CMK (cell line): ENCODE measurements at regions not wholly inside any gene's neighbourhood (a gene's known extent, or its start where the extent isn't known, plus 50 kb on each side); places are given as distances from the start of the nearest gene placed in this dataset.
A peak's percentile ranks its signal among the peaks of the same experiment; 100 is the strongest.

Experiments used
- DNase-seq: peaks from one replicate; pipeline ENCODE4 v3.0.0-alpha.2; 2010; ENCODE audit warnings: low read depth

DNA sequence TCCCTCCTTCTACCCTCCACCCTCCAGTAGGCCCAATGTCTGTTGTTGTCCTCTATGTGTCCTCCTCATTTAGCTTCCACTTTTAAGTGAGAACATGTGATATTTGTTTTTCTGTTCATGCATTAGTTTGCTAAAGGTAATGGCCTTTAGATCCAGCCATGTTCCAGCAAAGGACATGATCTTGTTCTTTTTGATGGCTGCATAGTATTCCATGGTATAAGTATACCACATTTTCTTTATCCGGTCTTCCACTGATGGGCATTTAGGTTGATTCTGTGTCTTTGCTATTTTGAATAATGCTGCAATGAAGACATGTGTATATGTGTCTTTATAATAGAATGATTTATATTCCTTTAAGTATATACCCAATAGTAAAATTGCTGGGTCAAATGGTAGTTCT lies 232.5 kb upstream of the PRR16 start:
- no peak for DNase-seq

DNA sequence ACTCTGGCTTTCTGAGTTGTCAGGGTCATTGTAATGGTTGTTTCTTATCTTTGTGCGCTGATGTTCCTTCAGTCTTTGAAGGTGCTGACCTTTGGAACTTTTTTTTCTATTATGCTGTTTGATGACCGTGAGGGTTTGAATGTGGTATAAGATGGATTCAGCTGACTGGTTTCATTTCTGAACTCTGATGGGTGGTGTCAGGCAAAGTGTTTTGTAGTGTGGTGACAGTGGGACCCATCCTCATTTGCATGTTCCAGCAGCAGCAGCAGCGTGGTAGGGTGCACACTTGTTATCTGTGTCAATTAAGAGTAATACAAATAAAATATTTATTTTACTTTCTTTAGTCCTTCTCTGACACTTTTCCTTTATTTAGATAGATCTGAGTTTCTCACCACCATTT lies 227.7 kb upstream of the PRR16 start:
- no peak for DNase-seq

DNA sequence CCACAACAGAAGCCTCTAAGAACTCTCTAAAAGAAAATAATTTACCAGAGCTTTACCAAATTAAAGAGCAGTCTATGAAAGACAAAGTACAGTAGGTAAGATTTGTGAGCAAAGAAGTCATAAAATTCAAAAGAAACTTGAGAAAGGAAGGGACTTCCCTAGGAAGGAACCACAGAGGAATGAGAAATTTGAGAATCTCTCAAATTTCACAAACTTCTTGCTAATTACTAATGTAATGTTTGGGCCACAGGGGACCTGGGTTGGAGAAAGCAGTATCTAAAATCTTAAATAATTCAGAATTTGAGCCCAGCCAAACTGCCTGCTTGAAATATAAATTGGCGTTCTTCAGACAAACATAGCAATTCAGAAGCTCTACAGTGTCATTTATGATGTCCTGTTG lies 225.0 kb upstream of the PRR16 start:
- DNase-seq, result no peak

DNA sequence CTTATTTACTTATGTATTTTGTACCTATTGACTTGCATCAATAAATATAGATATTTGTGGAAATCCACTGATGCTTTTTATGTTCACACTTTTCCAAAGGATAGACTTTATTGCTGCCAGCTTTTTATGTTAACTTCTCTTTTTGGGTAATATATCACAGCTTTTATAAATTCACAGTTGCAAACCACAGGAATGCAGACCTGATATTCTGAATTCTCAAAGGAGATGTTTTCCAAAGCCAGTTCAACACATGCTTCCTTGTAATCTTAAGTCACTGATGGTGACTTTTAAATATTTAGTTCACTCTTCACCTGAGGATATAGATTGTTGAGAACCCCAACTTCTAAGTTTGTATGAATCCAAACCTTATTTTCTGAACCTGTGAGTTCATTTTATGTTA lies 223.4 kb upstream of the PRR16 start:
- DNase-seq, result no peak

DNA sequence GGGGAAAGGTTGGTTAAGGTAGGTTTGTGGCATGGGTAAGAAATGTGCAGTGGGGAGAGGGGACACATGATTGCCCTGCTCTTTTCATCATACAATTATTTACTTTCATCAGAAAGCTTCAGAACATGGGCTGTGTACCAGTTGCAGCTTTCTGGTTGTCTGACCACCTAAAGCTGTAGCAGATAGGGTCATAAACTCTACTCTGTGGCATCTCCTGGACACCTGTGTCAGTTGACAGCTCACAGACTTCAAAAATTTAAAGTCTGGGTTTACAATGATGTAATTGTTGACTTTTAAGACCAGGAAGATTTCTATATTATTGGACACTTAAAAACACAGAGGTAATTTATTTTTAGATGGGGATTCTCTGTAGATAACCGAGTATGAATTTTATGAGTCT lies 222.7 kb upstream of the PRR16 start:
- no peak for DNase-seq

DNA sequence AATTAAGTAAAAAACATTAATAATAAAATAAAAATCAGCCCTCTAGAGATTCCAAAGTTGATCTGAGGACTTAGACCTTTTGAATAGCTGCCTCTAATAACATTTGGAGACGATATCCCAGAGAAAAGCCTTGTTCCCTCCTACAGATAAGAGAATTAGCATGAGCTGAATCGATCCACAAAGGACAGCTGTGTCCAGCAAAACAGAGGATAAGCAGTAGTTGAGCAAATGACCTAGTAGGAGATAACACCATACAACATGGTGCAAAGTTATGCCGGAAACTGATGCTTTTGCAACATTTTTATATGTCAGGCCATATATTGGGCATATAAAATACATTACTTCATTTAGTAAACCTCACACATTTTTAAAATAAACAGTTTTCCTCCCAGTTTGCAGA lies 212.2 kb upstream of the PRR16 start:
- no peak for DNase-seq

DNA sequence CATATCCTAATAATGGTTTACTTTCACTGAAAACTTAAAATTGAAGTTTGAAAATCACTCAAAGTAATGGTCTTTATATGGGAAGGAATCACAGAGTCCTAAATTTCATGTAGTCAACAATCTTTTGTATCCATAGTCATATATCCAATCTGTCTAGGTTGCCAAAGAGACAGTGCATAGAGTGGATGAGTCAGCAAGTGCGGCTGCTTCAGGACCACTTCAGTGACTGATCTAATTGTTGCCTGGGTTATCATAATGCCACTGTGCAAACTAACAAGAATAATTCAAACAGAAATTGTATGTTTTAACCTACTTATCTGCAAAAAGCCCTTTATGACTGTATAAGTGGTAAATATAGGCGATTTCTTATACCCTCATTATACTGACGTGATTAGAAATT lies 211.3 kb upstream of the PRR16 start:
- no peak for DNase-seq

DNA sequence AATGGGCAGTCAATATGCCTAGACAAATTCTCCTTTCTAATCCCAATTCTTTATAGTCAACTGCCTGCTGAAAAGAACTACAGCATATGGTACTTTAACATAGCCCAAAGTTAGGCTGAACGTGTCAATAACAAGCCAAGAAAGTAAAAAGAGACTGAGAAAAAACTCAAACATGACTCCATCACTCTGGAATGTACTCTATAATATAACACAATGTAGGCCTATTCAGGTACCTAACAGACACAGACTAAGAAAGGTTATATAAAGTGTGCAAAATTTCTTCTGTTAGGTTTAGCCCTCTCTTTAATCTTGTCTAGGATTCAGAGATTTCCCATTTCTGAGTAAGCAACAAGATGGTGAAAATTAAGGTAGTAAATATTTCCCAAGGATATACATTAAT lies 209.7 kb upstream of the PRR16 start:
- DNase-seq, result no peak

DNA sequence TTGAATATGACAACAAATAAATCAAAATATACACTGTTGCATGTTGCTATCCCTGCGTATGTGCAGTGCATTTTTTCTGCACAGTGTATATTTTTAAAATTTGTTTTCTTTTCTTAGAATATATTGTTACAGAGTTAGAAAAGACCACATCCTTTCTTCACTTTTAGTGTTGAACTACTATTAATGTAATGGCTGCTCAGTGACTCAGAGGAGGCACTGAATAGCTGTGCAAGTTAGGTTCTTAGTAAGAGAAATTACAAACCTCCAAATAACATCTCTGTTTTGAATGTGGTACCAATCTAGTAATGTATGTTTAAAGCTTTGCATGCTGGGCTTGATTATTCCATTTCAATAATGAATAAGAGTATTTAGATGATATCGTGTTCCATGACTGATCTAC lies 208.9 kb upstream of the PRR16 start:
- no peak for DNase-seq

DNA sequence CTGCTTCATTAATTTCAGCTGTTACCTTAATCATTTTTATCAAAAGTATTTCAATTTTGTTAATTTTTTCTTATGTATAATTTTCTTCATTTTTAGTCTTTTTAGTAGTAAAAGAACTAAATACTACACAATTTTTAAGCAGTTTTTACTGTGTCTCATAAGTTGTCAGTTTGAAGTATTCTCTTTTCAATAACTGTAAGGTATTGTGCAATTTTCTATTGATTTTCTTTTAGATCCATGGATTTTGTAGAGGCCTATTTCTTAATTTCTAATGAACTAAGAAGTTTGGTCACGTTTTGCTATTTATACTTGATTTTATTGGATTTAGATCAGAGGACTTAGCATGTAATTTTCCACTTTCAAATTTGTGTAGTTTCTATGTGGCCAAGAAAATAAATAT lies 207.7 kb upstream of the PRR16 start:
- DNase-seq, result no peak

DNA sequence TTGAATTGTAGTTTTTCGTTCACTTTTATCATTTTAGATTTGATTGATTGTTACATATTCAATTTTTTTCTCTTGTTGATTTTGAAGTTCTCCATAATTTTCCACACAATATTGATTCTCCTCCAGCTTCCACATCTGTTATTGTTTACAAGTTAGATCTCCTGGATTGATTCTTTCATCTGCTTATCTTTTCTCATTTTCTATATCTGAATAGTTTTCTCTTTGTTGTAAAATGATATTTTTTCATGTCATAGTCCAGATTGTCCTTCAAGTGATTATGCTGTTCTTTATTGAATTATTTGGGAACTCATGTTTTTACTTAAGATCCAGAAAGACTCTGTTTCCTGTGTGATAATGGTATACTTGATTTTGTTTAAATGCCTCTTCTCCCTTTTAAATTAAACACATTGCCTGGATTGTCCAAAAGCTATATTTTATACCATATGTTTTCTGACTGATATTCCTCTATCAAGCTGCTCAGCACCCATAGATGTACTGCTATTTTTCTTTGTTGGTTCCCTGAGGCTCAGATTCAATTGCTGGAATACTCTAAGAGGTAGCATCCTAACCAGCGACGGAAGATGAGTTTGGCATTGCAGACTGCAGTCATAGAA lies 206.6 kb upstream of the PRR16 start:
- DNase-seq, result no peak

DNA sequence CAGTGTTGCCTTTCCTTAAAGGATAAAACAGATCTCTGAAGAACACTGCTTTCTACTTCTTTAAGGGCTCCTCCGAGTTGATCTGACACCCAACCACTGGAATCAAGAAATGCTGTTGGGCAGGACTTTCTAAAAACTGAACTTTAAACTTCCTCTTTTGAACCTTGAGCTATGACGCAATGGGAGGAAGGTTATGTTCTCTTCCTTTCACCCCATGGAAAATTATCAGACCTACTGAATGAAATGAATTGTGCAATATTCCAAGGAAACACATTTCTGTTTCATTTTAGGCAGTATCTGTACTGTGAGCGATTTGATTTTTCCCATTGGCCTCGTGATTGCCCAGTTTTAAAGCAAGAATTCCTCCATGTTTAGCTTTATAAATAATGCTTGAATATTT lies 206.0 kb upstream of the PRR16 start:
- no peak for DNase-seq

DNA sequence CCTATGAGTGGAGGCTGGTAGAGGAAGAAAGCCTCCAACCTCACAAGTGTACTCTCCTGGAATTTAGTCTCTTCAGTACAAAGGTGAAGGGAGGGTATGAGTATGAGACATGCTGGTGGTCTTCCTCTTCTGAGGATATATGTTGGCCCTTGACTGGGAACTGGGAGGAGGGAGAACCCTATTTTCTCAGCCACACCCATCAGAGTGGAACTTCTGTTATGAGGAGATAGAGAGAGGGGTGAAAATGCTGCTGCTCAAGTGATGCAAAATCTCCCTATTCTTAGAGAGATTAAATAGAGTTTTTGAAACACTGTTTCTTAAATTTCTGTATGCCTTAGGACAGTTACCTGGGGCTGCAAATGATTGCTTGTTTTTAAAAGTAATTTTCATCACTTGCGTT lies 203.4 kb upstream of the PRR16 start:
- peak; percentile 17 for DNase-seq

DNA sequence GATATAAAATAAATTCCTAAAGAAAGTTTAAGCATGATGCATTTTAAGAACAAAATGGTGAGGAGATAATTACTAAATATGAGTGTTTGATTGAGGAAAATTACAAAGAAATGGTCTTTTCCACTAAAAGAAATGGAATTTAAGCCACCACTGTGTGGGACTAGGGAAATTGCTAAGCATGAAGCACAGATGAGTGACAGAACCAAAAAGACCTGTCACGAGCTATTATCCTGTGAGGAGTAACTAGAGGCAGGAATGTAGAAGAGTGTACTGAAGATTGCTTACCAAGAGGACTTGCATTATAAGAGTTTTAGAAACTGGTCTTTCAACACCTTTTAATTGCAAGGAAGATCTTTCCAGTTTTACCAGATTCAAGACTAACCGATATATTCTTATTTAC lies 193.6 kb upstream of the PRR16 start:
- DNase-seq, result no peak

DNA sequence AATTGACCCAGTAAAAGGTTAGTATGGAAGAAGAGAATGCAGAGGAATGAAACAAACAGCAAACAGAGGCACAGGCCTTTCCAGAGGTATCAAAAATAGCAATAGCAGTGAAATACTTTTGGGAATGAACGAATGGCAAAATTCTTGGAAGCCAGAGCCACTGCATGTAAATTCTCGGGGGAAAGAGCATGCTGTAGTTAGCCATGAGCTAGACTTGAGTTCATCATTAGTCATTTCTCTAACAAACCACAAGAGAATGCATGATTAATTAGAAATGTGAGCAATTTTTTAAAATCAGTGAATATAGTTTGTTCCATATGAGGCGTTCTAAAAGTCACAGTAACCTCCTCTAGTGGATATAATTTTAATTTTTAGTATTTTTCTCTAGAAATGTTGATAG lies 170.3 kb upstream of the PRR16 start:
- DNase-seq, result no peak

DNA sequence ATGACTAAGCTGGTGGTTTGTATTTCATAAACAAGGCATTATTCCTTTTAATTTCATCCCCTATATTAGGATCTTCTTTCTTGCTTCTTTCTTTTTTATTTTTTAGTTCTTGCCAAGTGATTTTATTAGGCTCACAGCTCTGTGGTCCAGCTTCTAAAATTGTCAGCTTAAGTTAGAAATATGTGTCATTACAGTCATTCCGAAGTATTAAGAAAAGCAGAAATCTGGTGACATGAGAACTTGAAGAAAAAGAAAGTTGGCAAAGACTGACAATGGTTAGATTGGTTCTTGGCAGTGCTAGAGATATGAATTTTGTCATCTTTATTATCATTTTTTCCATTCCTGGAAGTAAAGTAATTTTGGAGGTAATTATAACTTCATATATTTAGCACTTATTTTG lies 166.5 kb upstream of the PRR16 start:
- DNase-seq, result no peak

DNA sequence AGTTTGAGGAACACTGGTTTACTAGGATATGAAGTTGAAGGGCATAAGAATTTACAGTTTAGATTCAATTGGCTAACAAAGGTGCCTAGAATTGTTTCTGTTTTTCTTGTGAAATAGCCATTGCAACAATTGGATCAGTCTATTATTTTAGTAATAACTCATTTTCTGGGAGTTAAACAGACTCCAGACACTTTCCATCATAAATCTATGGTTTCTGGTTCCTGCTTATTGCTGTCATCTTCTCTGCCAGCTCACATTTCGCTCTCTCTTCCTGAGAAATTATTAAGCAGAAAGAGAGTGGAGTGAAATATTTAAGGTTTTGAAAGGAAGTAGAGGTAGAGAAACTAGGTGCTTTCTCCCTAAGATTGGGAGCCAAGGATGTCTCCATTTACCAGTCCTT lies 165.1 kb upstream of the PRR16 start:
- DNase-seq, result no peak

DNA sequence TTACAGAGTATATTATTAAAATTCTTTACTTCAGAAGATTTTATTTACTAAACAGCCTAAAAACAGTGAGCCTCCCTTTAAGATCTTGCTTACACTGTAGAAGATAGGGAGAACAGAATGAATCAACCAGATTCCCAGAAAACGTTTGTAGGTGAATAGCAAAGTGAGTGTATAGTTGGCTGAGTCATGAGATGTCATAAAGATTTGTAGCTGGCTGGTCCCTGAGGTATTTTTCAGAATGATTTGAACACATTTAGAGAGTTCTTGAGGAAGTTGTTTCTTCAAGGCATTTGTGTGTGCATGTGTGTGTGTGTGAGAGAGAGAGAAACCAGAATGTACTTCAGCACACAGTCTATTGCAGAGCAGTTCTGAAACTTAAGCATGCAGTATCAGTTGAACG lies 159.4 kb upstream of the PRR16 start:
- no peak for DNase-seq

DNA sequence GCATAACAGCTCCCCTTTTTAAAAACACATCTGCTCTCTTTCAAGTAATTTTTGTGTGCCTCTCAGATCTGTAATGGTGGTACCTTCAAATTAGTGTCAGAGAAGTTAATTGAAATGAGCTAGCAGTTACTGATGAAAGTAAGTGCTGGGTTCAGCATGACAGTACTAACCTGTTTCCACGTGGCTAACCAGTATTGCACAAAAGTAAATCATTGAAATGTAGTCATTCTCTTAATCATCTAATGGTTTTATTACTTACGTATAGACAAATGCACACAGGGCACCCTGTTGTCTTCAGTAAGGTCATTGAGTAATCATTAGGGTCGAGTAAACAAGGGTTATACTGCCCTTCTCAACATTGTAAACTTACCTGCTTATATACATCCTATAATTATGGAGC lies 157.8 kb upstream of the PRR16 start:
- no peak for DNase-seq

DNA sequence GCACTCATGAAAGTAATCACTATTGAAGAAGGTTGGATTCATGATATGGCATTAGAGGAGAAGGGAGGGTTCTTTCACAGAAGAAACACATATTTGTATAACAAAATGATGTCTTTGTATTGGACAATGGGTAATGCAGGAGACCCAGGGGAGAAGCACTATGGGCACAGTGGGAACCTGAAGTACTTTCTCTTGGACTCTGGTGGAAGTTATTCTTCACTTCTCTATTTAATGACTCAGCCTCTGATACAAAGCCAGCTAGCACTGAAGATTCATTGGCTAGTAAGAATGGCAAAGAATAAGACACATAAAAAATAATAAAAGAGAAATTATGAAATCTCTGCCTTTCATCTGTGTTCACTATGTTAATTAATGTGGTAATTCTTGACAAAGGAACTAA lies 149.9 kb upstream of the PRR16 start:
- DNase-seq, result no peak

DNA sequence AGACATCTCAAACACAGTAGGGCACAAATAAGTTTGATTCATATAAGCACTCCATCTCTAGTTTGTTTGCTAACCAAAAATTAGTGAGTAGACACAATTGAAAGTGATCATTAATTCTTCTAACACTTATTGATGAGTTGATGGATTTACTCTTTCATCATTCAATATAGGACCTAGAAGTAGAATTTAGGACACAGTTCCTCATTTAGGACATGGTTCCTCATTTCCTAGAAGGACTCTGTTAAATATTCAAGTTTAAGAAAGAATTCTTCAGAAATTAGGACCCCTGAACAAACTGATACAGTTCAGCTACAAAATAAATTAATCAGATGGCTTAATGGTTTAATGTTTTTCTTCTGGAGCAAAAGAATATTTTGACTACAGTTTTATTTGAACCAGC lies 143.5 kb upstream of the PRR16 start:
- no peak for DNase-seq

DNA sequence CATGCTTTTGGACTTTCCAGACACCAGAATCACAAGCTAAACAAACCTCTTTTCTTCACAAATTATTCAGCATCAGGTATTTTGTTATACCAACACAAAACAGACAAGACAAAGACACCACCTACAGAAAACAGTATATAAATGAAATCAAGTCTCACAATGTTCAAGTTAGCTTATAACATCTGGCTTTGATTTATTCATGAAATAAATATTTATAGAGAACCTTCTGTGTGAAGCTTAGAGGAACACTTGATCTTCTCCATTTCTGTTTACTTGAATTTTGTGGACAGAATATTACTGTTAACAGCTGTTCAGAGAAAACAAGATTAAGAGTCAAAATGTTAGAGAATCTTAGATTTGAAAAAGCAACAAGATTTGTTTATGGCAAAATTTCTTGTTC lies 137.4 kb upstream of the PRR16 start:
- no peak for DNase-seq

DNA sequence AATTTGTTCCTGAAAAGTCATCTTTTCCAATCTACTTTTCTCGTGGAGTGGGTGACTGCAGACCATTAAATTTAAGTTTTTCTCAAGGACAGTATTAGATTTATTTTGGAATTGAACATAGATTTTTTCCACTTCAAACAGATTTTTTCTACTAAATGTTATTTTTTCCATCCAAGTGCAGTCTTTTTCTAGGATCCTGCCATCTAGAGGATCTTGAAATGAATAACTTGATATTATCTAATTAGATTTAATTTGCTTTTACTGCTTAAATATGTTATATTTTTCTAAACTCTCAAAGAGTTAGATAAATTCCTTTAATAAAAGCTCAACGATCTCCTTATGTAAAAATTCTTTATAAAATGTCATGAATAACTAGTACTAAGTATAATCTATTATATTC lies 136.9 kb upstream of the PRR16 start:
- DNase-seq, result no peak

DNA sequence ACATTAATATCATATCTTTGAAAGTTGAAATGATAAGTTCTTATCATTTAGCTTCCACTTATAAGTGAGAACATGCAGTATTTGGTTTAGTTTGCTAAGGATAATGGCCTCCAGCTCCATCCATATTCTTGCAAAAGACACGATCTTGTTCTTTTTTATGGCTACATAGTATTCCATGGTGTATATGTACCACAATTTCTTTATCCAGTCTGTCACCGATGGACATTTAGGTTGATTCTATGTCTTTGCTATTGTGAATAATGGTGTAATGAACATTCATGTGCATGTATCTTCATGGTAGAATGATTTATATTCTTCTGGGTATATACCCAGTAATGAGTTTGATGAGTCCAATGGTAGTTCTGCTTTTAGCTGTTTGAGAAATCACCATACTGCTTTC lies 135.0 kb upstream of the PRR16 start:
- no peak for DNase-seq

DNA sequence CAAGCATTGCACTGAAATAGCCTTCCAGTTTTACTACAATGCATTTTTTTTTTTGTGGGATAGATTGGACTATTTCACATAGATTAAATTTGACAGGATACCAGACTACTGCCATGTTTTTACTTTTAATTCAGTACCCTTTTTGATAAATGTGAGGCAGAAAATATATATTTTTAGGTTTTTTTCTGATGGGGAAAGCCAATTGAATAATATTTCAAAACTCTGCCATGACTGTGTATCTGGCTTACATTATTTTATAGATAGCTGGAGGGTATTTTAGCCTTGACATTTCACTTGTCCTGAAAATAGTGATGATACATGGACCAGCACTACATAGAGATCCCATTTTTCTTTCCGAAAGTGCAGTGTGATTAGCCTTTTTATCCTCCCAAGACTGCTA lies 133.5 kb upstream of the PRR16 start:
- DNase-seq, result no peak
